DOHH2 (cell line): ENCODE measurements at regions not wholly inside any gene's neighbourhood (a gene's known extent, or its start where the extent isn't known, plus 50 kb on each side); places are given as distances from the start of the nearest gene placed in this dataset.

Experiments used
- H3F3A ChIP-seq: fragments of 200-600 bp; sonication (generic), shearing (Covaris generic); 2 replicates; pipeline ENCODE4 v1.6.0; 2016; ENCODE audit warnings: antibody characterized with exemption, mild to moderate bottlenecking; ENCODE audit not compliant: control insufficient read depth, insufficient read depth
- H3K27ac ChIP-seq: fragments of 200-600 bp; sonication (generic); 2 replicates; pipeline ENCODE4 v1.5.1; 2014; ENCODE audit warnings: low read depth, mild to moderate bottlenecking, low read length, moderate library complexity
- H3K27me3 ChIP-seq: fragments of 200-600 bp; sonication (generic); 2 replicates; pipeline ENCODE4 v1.6.1; 2014; ENCODE audit warnings: mild to moderate bottlenecking, low read length, mixed read lengths; ENCODE audit not compliant: control insufficient read depth
- H3K36me3 ChIP-seq: fragments of 200-600 bp; sonication (generic); 2 replicates; pipeline ENCODE4 v1.6.1; 2014; ENCODE audit warnings: mild to moderate bottlenecking, low read length, moderate library complexity, mixed read lengths; ENCODE audit not compliant: control insufficient read depth
- H3K4me1 ChIP-seq: fragments of 200-600 bp; sonication (generic); 2 replicates; pipeline ENCODE4 v1.6.1; 2014; ENCODE audit warnings: mild to moderate bottlenecking, low read length, mixed read lengths; ENCODE audit not compliant: control insufficient read depth
- H3K4me2 ChIP-seq: fragments of 200-600 bp; sonication (generic); 2 replicates; pipeline ENCODE4 v1.6.0; 2014; ENCODE audit warnings: mild to moderate bottlenecking, low read length, moderate library complexity
- H3K4me3 ChIP-seq: fragments of 200-600 bp; sonication (generic); 2 replicates; pipeline ENCODE4 v1.5.1; 2014; ENCODE audit warnings: mild to moderate bottlenecking, low read length, mixed read lengths
- H3K79me2 ChIP-seq: fragments of 200-600 bp; sonication (generic); 2 replicates; pipeline ENCODE4 v1.6.1; 2014; ENCODE audit warnings: mild to moderate bottlenecking, low read length, mixed read lengths; ENCODE audit not compliant: control insufficient read depth
- H3K9me2 ChIP-seq: fragments of 200-600 bp; sonication (generic); replicated peaks from 2 replicates; pipeline ENCODE4 v1.6.1; 2014; ENCODE audit warnings: mild to moderate bottlenecking, low read length, mixed read lengths; ENCODE audit not compliant: control insufficient read depth
- H3K9me3 ChIP-seq: fragments of 200-600 bp; sonication (generic); 2 replicates; pipeline ENCODE4 v1.6.1; 2014; ENCODE audit warnings: antibody characterized with exemption, low read length, mixed read lengths; ENCODE audit not compliant: control insufficient read depth, insufficient read depth
- H4K20me1 ChIP-seq: fragments of 200-600 bp; sonication (generic); 2 replicates; pipeline ENCODE4 v1.6.0; 2014; ENCODE audit warnings: low read depth, mild to moderate bottlenecking, antibody characterized with exemption, low read length, moderate library complexity; ENCODE audit not compliant: control insufficient read depth, insufficient read depth
- EZH2phosphoT487 ChIP-seq: fragments of 200-600 bp; sonication (generic); IDR thresholded peaks from 2 replicates; pipeline ENCODE4 v1.6.1; 2017; ENCODE audit warnings: borderline replicate concordance, mild to moderate bottlenecking, antibody characterized with exemption, low read length, moderate library complexity, mixed read lengths
- TF ChIP-seq, protein P1 (sequence below): fragments of 200-600 bp; sonication (generic); IDR thresholded peaks from one replicate; pipeline ENCODE4 v1.5.1; 2014; ENCODE audit warnings: antibody characterized with exemption, mild to moderate bottlenecking, low read depth, low read length; ENCODE audit not compliant: poor library complexity, severe bottlenecking

DNA sequence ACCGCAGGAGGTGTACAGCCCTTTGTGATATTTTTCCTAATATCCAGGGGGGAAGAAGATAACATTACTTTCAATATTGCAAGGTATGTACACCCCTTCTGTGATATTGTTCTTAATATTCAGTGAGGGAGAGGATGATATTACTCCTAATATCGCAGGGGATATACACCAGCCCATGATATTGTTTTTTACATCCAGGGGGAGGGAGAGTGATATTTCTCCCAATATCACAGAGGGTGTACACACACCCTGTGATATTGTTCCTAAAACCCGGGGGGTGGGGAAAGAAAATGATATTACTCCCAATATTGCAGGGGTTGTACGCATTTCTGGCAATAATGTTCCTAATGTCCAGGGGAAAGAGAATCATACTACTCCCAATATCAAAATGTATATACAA lies 58.0 kb upstream of the SLC25A48 start:
- Histone ChIP-seq H3K36me3 (no peaks in the 10 kb centered on the region), H3K27me3 (no peaks in the 10 kb centered on the region), H3K79me2 (no peaks in the 10 kb centered on the region), H3K9me2 (no peaks in the 10 kb centered on the region), H3K4me3 (no peak overlapping the region), H4K20me1 (no peaks in the 10 kb centered on the region), H3K27ac (no peak overlapping the region), H3K4me1 (no peaks in the 10 kb centered on the region), H3F3A (no peaks in the 10 kb centered on the region), H3K4me2 (no peak overlapping the region), H3K9me3 (no peaks in the 10 kb centered on the region)
- TF ChIP-seq, protein P1, sequence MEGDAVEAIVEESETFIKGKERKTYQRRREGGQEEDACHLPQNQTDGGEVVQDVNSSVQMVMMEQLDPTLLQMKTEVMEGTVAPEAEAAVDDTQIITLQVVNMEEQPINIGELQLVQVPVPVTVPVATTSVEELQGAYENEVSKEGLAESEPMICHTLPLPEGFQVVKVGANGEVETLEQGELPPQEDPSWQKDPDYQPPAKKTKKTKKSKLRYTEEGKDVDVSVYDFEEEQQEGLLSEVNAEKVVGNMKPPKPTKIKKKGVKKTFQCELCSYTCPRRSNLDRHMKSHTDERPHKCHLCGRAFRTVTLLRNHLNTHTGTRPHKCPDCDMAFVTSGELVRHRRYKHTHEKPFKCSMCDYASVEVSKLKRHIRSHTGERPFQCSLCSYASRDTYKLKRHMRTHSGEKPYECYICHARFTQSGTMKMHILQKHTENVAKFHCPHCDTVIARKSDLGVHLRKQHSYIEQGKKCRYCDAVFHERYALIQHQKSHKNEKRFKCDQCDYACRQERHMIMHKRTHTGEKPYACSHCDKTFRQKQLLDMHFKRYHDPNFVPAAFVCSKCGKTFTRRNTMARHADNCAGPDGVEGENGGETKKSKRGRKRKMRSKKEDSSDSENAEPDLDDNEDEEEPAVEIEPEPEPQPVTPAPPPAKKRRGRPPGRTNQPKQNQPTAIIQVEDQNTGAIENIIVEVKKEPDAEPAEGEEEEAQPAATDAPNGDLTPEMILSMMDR, result no peak
- TF ChIP-seq EZH2phosphoT487, result no peak

GRCh38 chr5:135761746-135762145 lies 72.7 kb upstream of the SLC25A48 start:
- TF ChIP-seq EZH2phosphoT487, result no peak
- TF ChIP-seq, protein P1, result no peak
- Histone ChIP-seq H3K36me3 (no peaks in the 10 kb centered on the region), H3K9me3 (no peaks in the 10 kb centered on the region), H4K20me1 (no peaks in the 10 kb centered on the region), H3K79me2 (no peaks in the 10 kb centered on the region), H3K27ac (no peak overlapping the region), H3K27me3 (no peaks in the 10 kb centered on the region), H3K9me2 (no peaks in the 10 kb centered on the region), H3K4me3 (no peak overlapping the region), H3K4me2 (no peak overlapping the region), H3K4me1 (no peaks in the 10 kb centered on the region), H3F3A (no peaks in the 10 kb centered on the region)

DNA sequence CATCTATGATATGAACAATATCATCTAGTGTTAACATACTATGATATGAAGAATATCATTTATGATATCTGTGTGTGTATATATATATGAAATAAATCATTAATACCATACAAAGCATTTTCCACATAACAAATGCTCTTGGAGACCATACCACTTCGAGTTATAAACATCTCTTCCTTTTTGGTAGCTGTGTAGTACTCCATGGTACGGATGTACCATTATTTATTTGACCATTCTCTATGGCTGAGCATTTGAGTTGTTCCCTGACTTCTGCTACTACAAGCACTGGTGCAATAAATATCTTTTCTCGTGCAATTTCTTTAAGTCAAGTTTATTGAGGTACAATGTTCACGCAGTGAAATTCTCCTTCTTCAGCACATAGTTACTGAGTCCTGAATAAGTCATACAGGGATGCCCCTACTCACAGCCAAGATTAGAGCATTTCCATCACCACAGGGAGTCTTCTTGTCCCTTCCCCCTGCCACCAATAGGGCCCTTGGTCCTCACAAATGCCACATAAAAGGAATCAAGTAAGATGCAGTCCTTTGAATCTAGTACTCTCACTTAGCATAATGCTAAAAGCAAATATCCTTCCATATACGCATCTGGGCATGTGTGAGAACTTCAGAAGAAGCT lies 75.2 kb upstream of the SLC25A48 start:
- H3F3A ChIP-seq, result no peaks in the 10 kb centered on the region
- no peak for TF ChIP-seq EZH2phosphoT487
- TF ChIP-seq, protein P1, result no peak
- H3K27me3 ChIP-seq, result no peaks in the 10 kb centered on the region
- no peaks in the 10 kb centered on the region for H3K9me2 ChIP-seq
- H3K9me3 ChIP-seq, result no peaks in the 10 kb centered on the region
- no peak overlapping the region for H3K27ac ChIP-seq
- H3K4me2 ChIP-seq, result no peak overlapping the region
- no peak overlapping the region for H3K4me3 ChIP-seq
- no peaks in the 10 kb centered on the region for H4K20me1 ChIP-seq
- H3K4me1 ChIP-seq, result no peaks in the 10 kb centered on the region
- H3K79me2 ChIP-seq, result no peaks in the 10 kb centered on the region
- no peaks in the 10 kb centered on the region for H3K36me3 ChIP-seq
